Thyroid gland (tissue), 4 donors: ENCODE measurements at regions not wholly inside any gene's neighbourhood (a gene's known extent, or its start where the extent isn't known, plus 50 kb on each side); places are given as distances from the start of the nearest gene placed in this dataset.

Experiments
- CTCF ChIP-seq, 6 experiments: fragments of 200-600 bp in 3 of 6; fragments of 450-650 bp in 3 of 6; sonication (generic) in 3 of 6; IDR thresholded peaks; one replicate each; pipeline ENCODE4 v1.5.1; 2016 to 2019; ENCODE audit warnings: antibody characterized with exemption in 6 of 6, mild to moderate bottlenecking in 2 of 6, inconsistent platforms in 1 of 6, moderate library complexity in 1 of 6
- POLR2A ChIP-seq, 2 donors: fragments of 450-650 bp; IDR thresholded peaks; one replicate each; pipeline ENCODE4 v1.6.1; 2017; ENCODE audit warnings: antibody characterized with exemption in 2 of 2, mild to moderate bottlenecking in 2 of 2, moderate library complexity in 1 of 2

DNA sequence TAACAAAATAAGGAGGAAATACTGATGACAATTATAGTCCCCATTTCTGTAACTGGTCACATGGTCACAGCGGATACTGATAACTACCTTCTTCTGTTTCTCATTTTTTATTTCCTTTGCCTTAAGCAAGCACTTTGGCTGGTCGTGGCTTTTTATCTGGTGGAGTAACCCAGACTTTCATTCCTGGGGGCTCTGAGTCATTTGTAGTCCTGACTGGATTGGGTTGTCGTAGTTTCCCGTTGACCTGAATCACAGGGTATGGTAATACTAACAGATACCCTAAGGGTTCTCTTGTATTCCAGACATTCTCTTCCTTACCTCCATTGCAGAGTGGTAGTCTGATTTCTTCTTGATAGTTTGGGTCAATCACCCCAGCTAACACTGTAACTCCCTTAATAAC, 500.3 kb upstream of the ADGRB3 start:
- TF ChIP-seq CTCF (IDR thresholded peaks at IDR 0.05) (no peak), POLR2A (IDR thresholded peaks at IDR 0.05) (no peak)
